ENCODE measurements at regions not wholly inside any gene's neighbourhood (a gene's known extent, or its start where the extent isn't known, plus 50 kb on each side); places are given as distances from the start of the nearest gene placed in this dataset.

GRCh38 chr20:21867353-21867752 lies 161.9 kb downstream of the PAX1 start:
- no peak for DNase-seq (ENCODE audit: unreplicated experiment)
- no TSS peak for BruUV-seq (replicated peaks)
- Mint-ChIP-seq H3K27ac (ENCODE audit: low read depth, unreplicated experiment) (no peak overlapping the region), H3K9me3 (ENCODE audit: unreplicated experiment) (no peaks in the 10 kb centered on the region), H3K4me3 (ENCODE audit: unreplicated experiment) (no peak overlapping the region), H3K27me3 (ENCODE audit: insufficient read depth, unreplicated experiment) (no peaks in the 10 kb centered on the region), H3K36me3 (ENCODE audit: insufficient read depth, unreplicated experiment) (no peaks in the 10 kb centered on the region), H3K4me1 (ENCODE audit: insufficient read depth, unreplicated experiment) (no peaks in the 10 kb centered on the region)
- TF ChIP-seq, protein P1, sequence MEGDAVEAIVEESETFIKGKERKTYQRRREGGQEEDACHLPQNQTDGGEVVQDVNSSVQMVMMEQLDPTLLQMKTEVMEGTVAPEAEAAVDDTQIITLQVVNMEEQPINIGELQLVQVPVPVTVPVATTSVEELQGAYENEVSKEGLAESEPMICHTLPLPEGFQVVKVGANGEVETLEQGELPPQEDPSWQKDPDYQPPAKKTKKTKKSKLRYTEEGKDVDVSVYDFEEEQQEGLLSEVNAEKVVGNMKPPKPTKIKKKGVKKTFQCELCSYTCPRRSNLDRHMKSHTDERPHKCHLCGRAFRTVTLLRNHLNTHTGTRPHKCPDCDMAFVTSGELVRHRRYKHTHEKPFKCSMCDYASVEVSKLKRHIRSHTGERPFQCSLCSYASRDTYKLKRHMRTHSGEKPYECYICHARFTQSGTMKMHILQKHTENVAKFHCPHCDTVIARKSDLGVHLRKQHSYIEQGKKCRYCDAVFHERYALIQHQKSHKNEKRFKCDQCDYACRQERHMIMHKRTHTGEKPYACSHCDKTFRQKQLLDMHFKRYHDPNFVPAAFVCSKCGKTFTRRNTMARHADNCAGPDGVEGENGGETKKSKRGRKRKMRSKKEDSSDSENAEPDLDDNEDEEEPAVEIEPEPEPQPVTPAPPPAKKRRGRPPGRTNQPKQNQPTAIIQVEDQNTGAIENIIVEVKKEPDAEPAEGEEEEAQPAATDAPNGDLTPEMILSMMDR (IDR thresholded peaks at IDR 0.05; ENCODE audit: unreplicated experiment) = no peak
- intact Hi-C loops (cut with micrococcal nuclease) = no loop called here
- ChIA-PET POLR2A (interaction anchor here (0.7 to 0.8 kb wide), 2 partner anchors 399 to 895 kb away, joined by 3 read pairs; no protein-coding TSS in a partner anchor), CTCF (no interaction called here)

- no peaks in the 10 kb centered on the region for H3K4me1 Mint-ChIP-seq (ENCODE audit: insufficient read depth, unreplicated experiment)
- CTCF ChIA-PET = interaction anchor here (0.6 to 1.0 kb wide), 3 partner anchors 24 to 1327 kb away, joined by 3 to 4 read pairs (median 3); no protein-coding TSS in a partner anchor
Measured at GRCh38 chr20:21862956-21863355, 157.5 kb downstream of the PAX1 start.

DNA sequence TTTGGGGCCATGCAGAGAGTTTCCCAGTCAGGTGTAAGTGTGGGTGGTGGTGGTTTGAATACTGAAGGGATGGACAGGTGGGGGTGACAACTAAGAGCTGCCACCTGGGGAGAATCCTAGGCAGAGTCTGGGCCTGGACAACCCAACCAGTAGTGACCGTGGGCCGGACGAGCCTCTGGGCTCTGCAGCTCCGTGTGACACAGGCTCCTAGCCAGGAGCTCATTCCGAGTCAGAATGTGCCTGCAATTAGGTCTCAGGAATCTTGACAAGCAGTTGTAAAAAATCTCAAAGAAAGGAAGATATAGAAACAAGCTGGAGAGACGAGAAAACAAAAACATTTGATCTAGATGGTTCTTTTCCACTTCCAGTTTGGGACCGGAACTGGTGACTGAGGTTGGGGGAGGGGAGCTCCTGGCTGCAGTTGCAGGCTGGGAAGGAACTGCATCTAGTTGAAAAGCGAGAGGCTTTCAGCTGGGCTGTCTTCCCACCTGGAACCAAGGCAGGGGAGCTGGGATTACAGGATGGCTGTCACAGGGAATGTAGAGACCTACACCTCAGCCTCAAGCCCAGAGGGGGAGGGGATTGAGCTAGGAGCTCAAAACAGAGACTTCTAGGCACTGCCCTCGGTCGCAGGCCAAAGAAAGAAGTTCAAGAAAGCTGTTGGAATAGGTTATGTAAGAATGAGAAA lies 156.9 kb downstream of the PAX1 start:
- intact Hi-C loops (cut with micrococcal nuclease) = no loop called here
- Mint-ChIP-seq H3K27me3 (ENCODE audit: insufficient read depth, unreplicated experiment) (no peaks in the 10 kb centered on the region), H3K27ac (ENCODE audit: low read depth, unreplicated experiment) (no peak overlapping the region), H3K36me3 (ENCODE audit: insufficient read depth, unreplicated experiment) (no peaks in the 10 kb centered on the region), H3K4me3 (ENCODE audit: unreplicated experiment) (no peak overlapping the region), H3K4me1 (ENCODE audit: insufficient read depth, unreplicated experiment) (no peaks in the 10 kb centered on the region), H3K9me3 (ENCODE audit: unreplicated experiment) (no peaks in the 10 kb centered on the region)
- no TSS peak for BruUV-seq (replicated peaks)
- no peak for DNase-seq (ENCODE audit: unreplicated experiment)
- TF ChIP-seq, protein P1 (IDR thresholded peaks at IDR 0.05; ENCODE audit: unreplicated experiment) = no peak
- CTCF ChIA-PET = interaction anchor here (0.6 to 1.0 kb wide), 3 partner anchors 24 to 1327 kb away, joined by 3 to 4 read pairs (median 3); no protein-coding TSS in a partner anchor
- POLR2A ChIA-PET = no interaction called here

More at GRCh38 chr20:21862956-21863355, 157.5 kb downstream of the PAX1 start:
- TF ChIP-seq, protein P1 (IDR thresholded peaks at IDR 0.05; ENCODE audit: unreplicated experiment) = no peak
- Mint-ChIP-seq H3K27me3 (ENCODE audit: insufficient read depth, unreplicated experiment) (no peaks in the 10 kb centered on the region), H3K9me3 (ENCODE audit: unreplicated experiment) (no peaks in the 10 kb centered on the region), H3K4me3 (ENCODE audit: unreplicated experiment) (no peak overlapping the region), H3K36me3 (ENCODE audit: insufficient read depth, unreplicated experiment) (no peaks in the 10 kb centered on the region), H3K27ac (ENCODE audit: low read depth, unreplicated experiment) (no peak overlapping the region)
- no peak for DNase-seq (ENCODE audit: unreplicated experiment)
- no TSS peak for BruUV-seq (replicated peaks)
- intact Hi-C loops (cut with micrococcal nuclease) = no loop called here
- POLR2A ChIA-PET = no interaction called here

DNA sequence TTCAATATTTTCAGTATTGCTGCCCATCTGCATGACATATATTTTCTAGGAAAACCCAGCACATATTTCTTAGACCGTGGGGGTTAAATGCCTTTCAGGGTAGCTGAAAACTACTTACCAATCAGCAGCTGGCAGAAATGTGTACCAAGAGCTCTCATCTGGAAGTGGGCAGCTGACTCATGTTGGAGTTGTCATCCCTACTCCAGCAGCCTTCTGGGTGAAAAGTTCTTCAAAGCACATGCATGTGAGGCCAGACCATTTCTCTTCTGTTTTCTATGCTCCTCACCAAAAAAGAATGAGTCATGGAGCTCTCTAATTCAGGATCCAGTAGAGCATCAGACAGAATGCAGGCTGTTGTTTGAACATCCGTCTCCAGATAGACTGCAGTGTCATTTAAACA lies 135.5 kb downstream of the PAX1 start:
- DNase-seq (ENCODE audit: unreplicated experiment) = no peak
- H3K9me3 Mint-ChIP-seq (ENCODE audit: unreplicated experiment) = peaks cover 15% of the 10 kb centered on the region
- H3K4me3 Mint-ChIP-seq (ENCODE audit: unreplicated experiment) = no peak overlapping the region
- no peaks in the 10 kb centered on the region for H3K36me3 Mint-ChIP-seq (ENCODE audit: insufficient read depth, unreplicated experiment)
- no peak overlapping the region for H3K27ac Mint-ChIP-seq (ENCODE audit: low read depth, unreplicated experiment)
- ChIA-PET POLR2A (no interaction called here), CTCF (interaction anchor here (0.6 kb wide), 1 partner anchor 201 kb away, joined by 3 read pairs; no protein-coding TSS in a partner anchor)
- H3K4me1 Mint-ChIP-seq (ENCODE audit: insufficient read depth, unreplicated experiment) = no peaks in the 10 kb centered on the region
- H3K27me3 Mint-ChIP-seq (ENCODE audit: insufficient read depth, unreplicated experiment) = peaks cover 44% of the 10 kb centered on the region
- BruUV-seq (replicated peaks) = no TSS peak
- TF ChIP-seq, protein P1 (IDR thresholded peaks at IDR 0.05; ENCODE audit: unreplicated experiment) = no peak
- intact Hi-C loops (cut with micrococcal nuclease) = no loop called here
